H1 (cell line): ENCODE measurements at regions not wholly inside any gene's neighbourhood (a gene's known extent, or its start where the extent isn't known, plus 50 kb on each side); places are given as distances from the start of the nearest gene placed in this dataset.

Source experiments
- CTCF ChIA-PET: fragments of 300-600 bp; sonication (Branson Sonifier 250); formaldehyde crosslinking; loops from one replicate; lab custom pipeline; 2021; ENCODE audit not compliant: partially characterized antibody; lab: Charles Lee
- POLR2A ChIA-PET: fragments of 300-600 bp; sonication (Branson Sonifier 250); formaldehyde crosslinking; loops from one replicate; lab custom pipeline; 2021; ENCODE audit warnings: inconsistent platforms; ENCODE audit not compliant: partially characterized antibody; lab: Charles Lee
- DNase-seq, 2 experiments: peaks; one replicate each; pipeline versions ENCODE4 v3.0.0 to v3.0.0-alpha.2; 2010 to 2022; ENCODE audit warnings: low spot score in 2 of 2, low read depth in 1 of 2, mixed read lengths in 1 of 2
- FAIRE-seq: peaks from 2 replicates; lab custom pipeline; 2011; peaks lifted over from hg19 to GRCh38; lab: Jason Lieb, UNC
- H2AFZ ChIP-seq: 2 replicates; pipeline ENCODE4 v1.8.1; 2012; ENCODE audit warnings: low read length, inconsistent platforms
- H2AK5ac ChIP-seq: 2 replicates; pipeline ENCODE4 v1.6.1; 2013; ENCODE audit warnings: low read depth, low read length
- H2BK120ac ChIP-seq: replicated peaks from 2 replicates; pipeline ENCODE3; 2013; ENCODE audit warnings: low read depth, low read length, inconsistent platforms
- H2BK12ac ChIP-seq: 2 replicates; pipeline ENCODE4 v1.6.1; 2013; ENCODE audit warnings: low read depth, low read length
- H2BK15ac ChIP-seq: 2 replicates; pipeline ENCODE4 v1.6.1; 2013; ENCODE audit warnings: low read length
- H2BK20ac ChIP-seq: 2 replicates; pipeline ENCODE4 v1.6.1; 2013; ENCODE audit warnings: low read length
- H2BK5ac ChIP-seq: 2 replicates; pipeline ENCODE4 v1.6.1; 2013; ENCODE audit warnings: low read depth, low read length
- H3K14ac ChIP-seq: 2 replicates; pipeline ENCODE4 v1.6.1; 2013; ENCODE audit warnings: inconsistent platforms; ENCODE audit not compliant: insufficient read length
- H3K18ac ChIP-seq: 2 replicates; pipeline ENCODE4 v1.6.1; 2013; ENCODE audit warnings: low read length; ENCODE audit errors: extremely low read depth
- H3K23ac ChIP-seq: 2 replicates; pipeline ENCODE4 v1.6.1; 2013; ENCODE audit warnings: inconsistent platforms; ENCODE audit not compliant: insufficient read length
- H3K23me2 ChIP-seq: 2 replicates; pipeline ENCODE4 v1.6.1; 2013; ENCODE audit warnings: low read depth, low read length
- H3K27ac ChIP-seq: 2 replicates; pipeline ENCODE4 v1.6.1; 2011; ENCODE audit warnings: low read depth, low read length, inconsistent platforms
- H3K27me3 ChIP-seq, 4 experiments: replicated peaks in 1 of 4; 1 replicate in 1 of 4; 2 replicates in 3 of 4; pipeline versions ENCODE4 v1.6.1 to v1.8.1; 2011 to 2013; ENCODE audit warnings: low read length in 3 of 4, mild to moderate bottlenecking in 3 of 4, inconsistent platforms in 2 of 4, mixed read lengths in 2 of 4, moderate library complexity in 1 of 4; ENCODE audit not compliant: control insufficient read depth in 3 of 4, insufficient read depth in 3 of 4; ENCODE audit errors: extremely low read depth in 1 of 4
- H3K36me3 ChIP-seq, 4 experiments: 2 replicates each; pipeline versions ENCODE4 v1.6.1 to v1.8.1; 2011 to 2013; ENCODE audit warnings: mild to moderate bottlenecking in 4 of 4, low read length in 3 of 4, moderate library complexity in 2 of 4, control low read depth in 1 of 4, inconsistent platforms in 1 of 4; ENCODE audit not compliant: insufficient read depth in 4 of 4, control insufficient read depth in 2 of 4
- H3K4ac ChIP-seq: replicated peaks from 2 replicates; pipeline ENCODE3; 2013; ENCODE audit warnings: low read length, low read depth, mixed read lengths, inconsistent platforms; ENCODE audit not compliant: insufficient read length
- H3K4me1 ChIP-seq, 4 experiments: replicated peaks in 1 of 4; 1 replicate in 1 of 4; 2 replicates in 3 of 4; pipeline versions ENCODE4 v1.6.1 to v1.8.1; 2011 to 2013; ENCODE audit warnings: low read length in 3 of 4, inconsistent platforms in 2 of 4, mixed read lengths in 1 of 4; ENCODE audit not compliant: insufficient read depth in 4 of 4, control insufficient read depth in 3 of 4
- H3K4me2 ChIP-seq, 2 experiments: 2 replicates each; pipeline versions ENCODE4 v1.6.1 to v1.8.1; 2011 to 2013; ENCODE audit warnings: low read depth in 2 of 2, low read length in 2 of 2, control low read depth in 1 of 2, inconsistent platforms in 1 of 2, mild to moderate bottlenecking in 1 of 2; ENCODE audit not compliant: insufficient read depth in 1 of 2
- H3K4me3 ChIP-seq, 4 experiments: fragments of 200-600, 300-600 bp in 1 of 4; sonication (generic), shearing (Covaris generic), sonication (Bioruptor Twin) in 1 of 4; 2 replicates each; pipeline versions ENCODE4 v1.5.1 to v1.8.1; 2011 to 2016; ENCODE audit warnings: low read length in 4 of 4, low read depth in 3 of 4, control low read depth in 2 of 4, inconsistent platforms in 2 of 4, mild to moderate bottlenecking in 2 of 4, mixed read lengths in 1 of 4, moderate library complexity in 1 of 4; ENCODE audit not compliant: insufficient read depth in 2 of 4; ENCODE audit errors: extremely low read depth in 1 of 4
- H3K56ac ChIP-seq: replicated peaks from 2 replicates; pipeline ENCODE3; 2013; ENCODE audit warnings: low read depth, mild to moderate bottlenecking, mixed read lengths, low read length, inconsistent platforms; ENCODE audit not compliant: insufficient read length
- H3K79me1 ChIP-seq: 2 replicates; pipeline ENCODE4 v1.6.1; 2013; ENCODE audit warnings: low read depth, low read length, control low read depth
- H3K79me2 ChIP-seq, 2 experiments: 2 replicates each; pipeline versions ENCODE4 v1.6.1 to v1.8.1; 2012 to 2013; ENCODE audit warnings: low read length in 2 of 2, mild to moderate bottlenecking in 2 of 2, inconsistent platforms in 1 of 2; ENCODE audit not compliant: insufficient read depth in 2 of 2, control insufficient read depth in 1 of 2
- H3K9ac ChIP-seq, 4 experiments: replicated peaks in 1 of 4; 1 replicate in 1 of 4; 2 replicates in 3 of 4; pipeline versions ENCODE4 v1.6.1 to v1.8.1; 2011 to 2013; ENCODE audit warnings: low read depth in 3 of 4, low read length in 3 of 4, control low read depth in 2 of 4, mild to moderate bottlenecking in 2 of 4, moderate library complexity in 2 of 4, inconsistent platforms in 1 of 4; ENCODE audit errors: extremely low read depth in 1 of 4
- H3K9me3 ChIP-seq, 2 experiments: 2 replicates each; pipeline versions ENCODE4 v1.6.1 to v1.8.1; 2012 to 2013; ENCODE audit warnings: mild to moderate bottlenecking in 2 of 2, moderate library complexity in 2 of 2, control low read depth in 1 of 2, inconsistent platforms in 1 of 2, low read depth in 1 of 2, low read length in 1 of 2, mixed read lengths in 1 of 2; ENCODE audit not compliant: insufficient read depth in 2 of 2
- H4K20me1 ChIP-seq, 2 experiments: replicated peaks in 1 of 2; 2 replicates each; pipeline versions ENCODE3 to v1.8.1; 2011 to 2013; ENCODE audit warnings: inconsistent platforms in 2 of 2, low read length in 2 of 2, mild to moderate bottlenecking in 1 of 2; ENCODE audit not compliant: insufficient read depth in 2 of 2, control insufficient read depth in 1 of 2
- H4K5ac ChIP-seq: 2 replicates; pipeline ENCODE4 v1.6.1; 2013; ENCODE audit warnings: low read length, low read depth, mixed read lengths, inconsistent platforms; ENCODE audit not compliant: insufficient read length
- H4K8ac ChIP-seq: 2 replicates; pipeline ENCODE4 v1.8.0; 2013; ENCODE audit warnings: mild to moderate bottlenecking, moderate library complexity, low read length, inconsistent platforms; ENCODE audit not compliant: insufficient read depth; ENCODE audit errors: extremely low read depth
- H4K91ac ChIP-seq: replicated peaks from 2 replicates; pipeline ENCODE3; 2013; ENCODE audit warnings: low read length, mixed read lengths, inconsistent platforms; ENCODE audit not compliant: insufficient read length
- CEBPB ChIP-seq: IDR thresholded peaks from 2 replicates; pipeline ENCODE4 v1.6.1; 2012; ENCODE audit warnings: low read depth, low read length
- CHD1 ChIP-seq: IDR thresholded peaks from 2 replicates; pipeline ENCODE4 v1.6.1; 2012; ENCODE audit warnings: low read depth, low read length, improper control_type of control experiment
- E2F6 ChIP-seq: IDR thresholded peaks from 2 replicates; pipeline ENCODE4 v1.6.1; 2012; ENCODE audit warnings: inconsistent platforms
- HDAC6 ChIP-seq: IDR thresholded peaks from one replicate; pipeline ENCODE4 v1.7.1; 2012; ENCODE audit warnings: low read depth, mild to moderate bottlenecking, inconsistent platforms, low read length, moderate library complexity
- MAX ChIP-seq: IDR thresholded peaks from 2 replicates; pipeline ENCODE4 v1.6.1; 2012; ENCODE audit warnings: inconsistent platforms
- POLR2AphosphoS5 ChIP-seq: IDR thresholded peaks from 2 replicates; pipeline ENCODE4 v1.6.1; 2011; ENCODE audit warnings: low read depth, low read length
- SIX5 ChIP-seq: IDR thresholded peaks from 2 replicates; pipeline ENCODE4 v1.6.1; 2011; ENCODE audit warnings: mild to moderate bottlenecking, low read depth, low read length
- SRF ChIP-seq: IDR thresholded peaks from 2 replicates; pipeline ENCODE4 v1.6.1; 2011; ENCODE audit warnings: mild to moderate bottlenecking, low read depth, low read length, moderate library complexity
- WGBS, 2 experiments: shearing (Covaris generic) in 1 of 2; methylation state at CpG; one replicate each; pipeline versions ENCODE4 v1.1.6 to v1.1.7; 2013 to 2015; ENCODE audit warnings: low lambda C conversion rate in 2 of 2, mixed read lengths in 2 of 2, inconsistent platforms in 1 of 2, low coverage in 1 of 2, missing lambda C conversion rate in 1 of 2; ENCODE audit not compliant: insufficient replicate concordance in 2 of 2, insufficient coverage in 1 of 2, insufficient read length in 1 of 2; ENCODE audit errors: extremely low coverage in 1 of 2, missing lambda C conversion rate in 1 of 2; 5-methylcytosine and 5-hydroxymethylcytosine counted together

- Histone ChIP-seq H2BK120ac (no peak overlapping the region), H3K79me2 (no peaks in the 10 kb centered on the region)
- no peak for DNase-seq
- TF ChIP-seq SIX5 (no peak), E2F6 (no peak), CHD1 (no peak), SRF (no peak), CEBPB (no peak), HDAC6 (no peak), POLR2AphosphoS5 (no peak), MAX (no peak)
- TF ChIP-seq, all 59 proteins: peak for 0
- no peak for FAIRE-seq
- Histone ChIP-seq H4K5ac (no peak overlapping the region), H3K27ac (no peak overlapping the region), H2BK5ac (no peak overlapping the region), H3K23me2 (no peaks in the 10 kb centered on the region), H3K14ac (no peak overlapping the region), H2AK5ac (no peak overlapping the region), H4K20me1 (no peaks in the 10 kb centered on the region), H3K36me3 (no peaks in the 10 kb centered on the region), H3K4me3 (no peak overlapping the region), H3K9me3 (no peaks in the 10 kb centered on the region), H2BK20ac (no peak overlapping the region), H3K23ac (no peak overlapping the region), H4K91ac (no peak overlapping the region), H3K4me1 (no peaks in the 10 kb centered on the region), H3K27me3 (no peaks in the 10 kb centered on the region), H3K56ac (no peak overlapping the region), H3K18ac (no peak overlapping the region), H3K9ac (no peak overlapping the region), H3K79me1 (no peaks in the 10 kb centered on the region), H2BK12ac (no peak overlapping the region), H3K4ac (no peak overlapping the region), H2AFZ (no peak overlapping the region), H3K4me2 (no peak overlapping the region), H2BK15ac (no peak overlapping the region), H4K8ac (no peak overlapping the region)
- WGBS, 2 experiments: 91% methylated on average over 19 of the region's 20 CpGs; no CpG with 5 or more reads in 1 of the 2 experiments
- ChIA-PET CTCF (interaction anchor here (0.6 to 1.1 kb wide), 4 partner anchors 11 to 433 kb away, joined by 3 to 4 read pairs (median 4); no protein-coding TSS in a partner anchor), POLR2A (no interaction called here)
These were observed 201.1 kb downstream of the BRD1 start for GRCh38 chr22:49626361-49627216.
